Stomach (tissue), 4 donors: ENCODE measurements at regions not wholly inside any gene's neighbourhood (a gene's known extent, or its start where the extent isn't known, plus 50 kb on each side); places are given as distances from the start of the nearest gene placed in this dataset.

Experiments used
- EP300 ChIP-seq: sonication (generic); formaldehyde crosslinking; IDR thresholded peaks from one replicate; pipeline ENCODE4 v1.6.1; 2017; ENCODE audit warnings: antibody characterized with exemption
- POLR2A ChIP-seq, 4 donors: fragments of 450-650 bp; IDR thresholded peaks; one replicate each; pipeline ENCODE4 v1.6.1; 2016; ENCODE audit warnings: antibody characterized with exemption in 4 of 4, control low read depth in 2 of 4, mild to moderate bottlenecking in 1 of 4, moderate library complexity in 1 of 4
- POLR2AphosphoS5 ChIP-seq, 3 donors: sonication (generic); formaldehyde crosslinking; IDR thresholded peaks; one replicate each; pipeline ENCODE4 v1.6.1; 2016; ENCODE audit warnings: antibody characterized with exemption in 3 of 3
- TF ChIP-seq, protein P1 (sequence below), 7 experiments: fragments of 450-650 bp in 4 of 7; fragments of 200-600 bp in 3 of 7; sonication (generic) in 3 of 7; IDR thresholded peaks; one replicate each; pipeline ENCODE4 v1.5.1; 2016 to 2019; ENCODE audit warnings: antibody characterized with exemption in 7 of 7, control low read depth in 2 of 7, mild to moderate bottlenecking in 1 of 7

DNA sequence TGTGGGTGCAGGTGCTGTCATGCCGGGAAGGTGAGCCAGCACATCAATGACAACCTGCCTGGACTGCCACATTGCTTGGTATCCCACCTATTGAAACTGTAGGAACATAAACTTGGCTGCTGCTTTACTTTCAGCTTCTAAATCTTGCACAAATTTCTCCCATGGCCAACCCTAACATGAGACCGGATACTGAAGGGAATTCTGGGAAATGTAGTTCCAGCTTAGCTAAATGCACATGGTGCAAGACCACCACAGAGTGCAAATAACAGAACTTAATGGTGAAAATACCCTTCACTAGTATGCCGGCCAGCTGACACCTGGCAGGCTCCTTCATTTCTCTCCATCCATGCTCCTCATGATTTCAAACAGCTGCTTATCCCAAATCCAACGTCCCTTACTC, 247.4 kb downstream of the ARRDC4 start:
- TF ChIP-seq, protein P1, sequence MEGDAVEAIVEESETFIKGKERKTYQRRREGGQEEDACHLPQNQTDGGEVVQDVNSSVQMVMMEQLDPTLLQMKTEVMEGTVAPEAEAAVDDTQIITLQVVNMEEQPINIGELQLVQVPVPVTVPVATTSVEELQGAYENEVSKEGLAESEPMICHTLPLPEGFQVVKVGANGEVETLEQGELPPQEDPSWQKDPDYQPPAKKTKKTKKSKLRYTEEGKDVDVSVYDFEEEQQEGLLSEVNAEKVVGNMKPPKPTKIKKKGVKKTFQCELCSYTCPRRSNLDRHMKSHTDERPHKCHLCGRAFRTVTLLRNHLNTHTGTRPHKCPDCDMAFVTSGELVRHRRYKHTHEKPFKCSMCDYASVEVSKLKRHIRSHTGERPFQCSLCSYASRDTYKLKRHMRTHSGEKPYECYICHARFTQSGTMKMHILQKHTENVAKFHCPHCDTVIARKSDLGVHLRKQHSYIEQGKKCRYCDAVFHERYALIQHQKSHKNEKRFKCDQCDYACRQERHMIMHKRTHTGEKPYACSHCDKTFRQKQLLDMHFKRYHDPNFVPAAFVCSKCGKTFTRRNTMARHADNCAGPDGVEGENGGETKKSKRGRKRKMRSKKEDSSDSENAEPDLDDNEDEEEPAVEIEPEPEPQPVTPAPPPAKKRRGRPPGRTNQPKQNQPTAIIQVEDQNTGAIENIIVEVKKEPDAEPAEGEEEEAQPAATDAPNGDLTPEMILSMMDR (IDR thresholded peaks at IDR 0.05), result no peak
- TF ChIP-seq POLR2A (IDR thresholded peaks at IDR 0.05), result no peak
- no peak for TF ChIP-seq EP300
- TF ChIP-seq POLR2AphosphoS5 (IDR thresholded peaks at IDR 0.05), result no peak
